WTC11 (cell line): ENCODE measurements at regions not wholly inside any gene's neighbourhood (a gene's known extent, or its start where the extent isn't known, plus 50 kb on each side); places are given as distances from the start of the nearest gene placed in this dataset.

Experiments used
- ATAC-seq: fragments of 200-7000 bp; cut with Tn5 transposase; 2 replicates; pipeline ENCODE4 v1.10.0; 2021; ENCODE audit warnings: mild to moderate bottlenecking, moderate library complexity
- CTCF ChIA-PET: fragments of 300-600 bp; sonication (Branson Sonifier 250); formaldehyde crosslinking; loops from one replicate; lab custom pipeline; 2021; ENCODE audit warnings: antibody characterized with exemption; lab: Charles Lee
- POLR2A ChIA-PET: fragments of 350-600 bp; sonication (Branson Sonifier 250); formaldehyde crosslinking; loops from one replicate; lab custom pipeline; 2021; ENCODE audit warnings: antibody characterized with exemption; lab: Charles Lee
- DNase-seq: peaks from one replicate; pipeline ENCODE4 v3.0.0; 2021; ENCODE audit warnings: low spot score
- H3K27ac Mint-ChIP-seq: 2 replicates; pipeline ENCODE4 v1.8.0; 2021; ENCODE audit warnings: mixed read lengths
- H3K27me3 Mint-ChIP-seq: 2 replicates; pipeline ENCODE4 v1.8.0; 2021; ENCODE audit warnings: low read depth, mild to moderate bottlenecking, moderate library complexity, mixed read lengths
- H3K36me3 Mint-ChIP-seq: 2 replicates; pipeline ENCODE4 v1.8.0; 2021; ENCODE audit warnings: mixed read lengths
- H3K4me1 Mint-ChIP-seq: 2 replicates; pipeline ENCODE4 v1.8.0; 2022; ENCODE audit warnings: mixed read lengths
- H3K4me3 Mint-ChIP-seq: 2 replicates; pipeline ENCODE4 v1.8.0; 2021; ENCODE audit warnings: mild to moderate bottlenecking, moderate library complexity, mixed read lengths
- H3K9me3 Mint-ChIP-seq: 2 replicates; pipeline ENCODE4 v1.8.0; 2021; ENCODE audit warnings: mixed read lengths
- ATF1 ChIP-seq: sonication (generic); formaldehyde crosslinking; IDR thresholded peaks from 2 replicates; pipeline ENCODE4 v1.8.1; 2023; ENCODE audit warnings: mild to moderate bottlenecking, moderate library complexity, missing genetic modification reagents
- FOXJ3 ChIP-seq: sonication (generic); formaldehyde crosslinking; IDR thresholded peaks from 2 replicates; pipeline ENCODE4 v1.9.0; 2021; ENCODE audit warnings: missing genetic modification reagents, mild to moderate bottlenecking, borderline replicate concordance
- NFYB ChIP-seq: sonication (generic); formaldehyde crosslinking; conservative IDR thresholded peaks from 2 replicates; pipeline ENCODE4 v1.8.0; 2022; ENCODE audit warnings: low read depth, missing genetic modification reagents
- SP1 ChIP-seq: sonication (generic); formaldehyde crosslinking; conservative IDR thresholded peaks from 2 replicates; pipeline ENCODE4 v1.8.1; 2022; ENCODE audit warnings: missing genetic modification reagents
- ZNF121 ChIP-seq: sonication (generic); formaldehyde crosslinking; IDR thresholded peaks from 2 replicates; pipeline ENCODE4 v1.8.0; 2023; ENCODE audit warnings: missing genetic modification reagents
- ZNF232 ChIP-seq: sonication (generic); formaldehyde crosslinking; IDR thresholded peaks from 2 replicates; pipeline ENCODE4 v1.8.0; 2022; ENCODE audit warnings: mild to moderate bottlenecking, missing genetic modification reagents
- ZNF317 ChIP-seq: sonication (generic); formaldehyde crosslinking; IDR thresholded peaks from 2 replicates; pipeline ENCODE4 v1.8.1; 2023; ENCODE audit warnings: low read depth, mild to moderate bottlenecking, moderate library complexity, missing genetic modification reagents, borderline replicate concordance
- ZNF416 ChIP-seq: fragments of 250-450 bp; sonication (Bioruptor Pico); IDR thresholded peaks from 2 replicates; pipeline ENCODE4 v1.9.0; 2021; ENCODE audit warnings: mild to moderate bottlenecking, inconsistent platforms
- ZNF671 ChIP-seq: fragments of 250-450 bp; sonication (Bioruptor Pico); IDR thresholded peaks from 2 replicates; pipeline ENCODE4 v1.8.0; 2021; ENCODE audit warnings: mild to moderate bottlenecking
- TF ChIP-seq, protein P1 (sequence below): fragments of 200-600 bp; IDR thresholded peaks from 2 replicates; pipeline ENCODE4 v1.8.0; 2022; ENCODE audit warnings: antibody characterized with exemption
- TF ChIP-seq, protein P2 (sequence below): sonication (generic); formaldehyde crosslinking; IDR thresholded peaks from 2 replicates; pipeline ENCODE4 v1.8.1; 2023; ENCODE audit warnings: mild to moderate bottlenecking, missing genetic modification reagents, moderate library complexity
- TF ChIP-seq, protein P3 (sequence below): sonication (generic); formaldehyde crosslinking; IDR thresholded peaks from 2 replicates; pipeline ENCODE4 v1.8.1; 2022; ENCODE audit warnings: missing genetic modification reagents, borderline replicate concordance
- TF ChIP-seq, protein P4 (sequence below): fragments of 250-450 bp; sonication (Bioruptor Pico); IDR thresholded peaks from 2 replicates; pipeline ENCODE4 v1.9.0; 2021; ENCODE audit warnings: mild to moderate bottlenecking, borderline replicate concordance
- TF ChIP-seq, protein P5 (sequence below): sonication (generic); formaldehyde crosslinking; IDR thresholded peaks from 2 replicates; pipeline ENCODE4 v1.8.1; 2022; ENCODE audit warnings: mild to moderate bottlenecking, missing genetic modification reagents, moderate library complexity, borderline replicate concordance
- TF ChIP-seq, protein P6 (sequence below): fragments of 250-450 bp; sonication (Bioruptor Pico); IDR thresholded peaks from 2 replicates; pipeline ENCODE4 v1.8.0; 2021; ENCODE audit warnings: mild to moderate bottlenecking
- TF ChIP-seq, protein P7 (sequence below): fragments of 250-450 bp; sonication (Bioruptor Pico); IDR thresholded peaks from 2 replicates; pipeline ENCODE4 v2.1.2; 2022; ENCODE audit warnings: mild to moderate bottlenecking, moderate library complexity
- TF ChIP-seq, protein P8 (sequence below): sonication (generic); formaldehyde crosslinking; IDR thresholded peaks from 2 replicates; pipeline ENCODE4 v1.8.0; 2023; ENCODE audit warnings: missing genetic modification reagents
- TF ChIP-seq, protein P9 (sequence below): fragments of 250-450 bp; sonication (Bioruptor Pico); IDR thresholded peaks from 2 replicates; pipeline ENCODE4 v1.9.0; 2021; ENCODE audit warnings: mild to moderate bottlenecking

DNA sequence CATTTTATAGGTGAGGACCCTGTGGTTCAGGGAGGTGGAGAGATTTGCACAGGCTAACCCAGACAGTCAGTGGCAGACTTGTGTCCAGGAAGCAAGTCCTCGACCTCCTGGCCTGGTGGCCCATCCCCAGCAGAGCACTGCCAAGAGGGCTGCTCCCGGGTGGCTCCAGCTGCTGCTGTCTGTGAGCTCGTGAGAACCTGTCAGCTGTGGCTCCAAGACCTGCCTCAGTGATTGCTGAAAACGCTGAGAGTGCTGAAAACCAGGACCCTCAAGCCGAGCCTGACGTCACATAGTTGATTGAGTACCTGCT, 74.2 kb downstream of the RTL9 start (continued):
- TF ChIP-seq, protein P1, sequence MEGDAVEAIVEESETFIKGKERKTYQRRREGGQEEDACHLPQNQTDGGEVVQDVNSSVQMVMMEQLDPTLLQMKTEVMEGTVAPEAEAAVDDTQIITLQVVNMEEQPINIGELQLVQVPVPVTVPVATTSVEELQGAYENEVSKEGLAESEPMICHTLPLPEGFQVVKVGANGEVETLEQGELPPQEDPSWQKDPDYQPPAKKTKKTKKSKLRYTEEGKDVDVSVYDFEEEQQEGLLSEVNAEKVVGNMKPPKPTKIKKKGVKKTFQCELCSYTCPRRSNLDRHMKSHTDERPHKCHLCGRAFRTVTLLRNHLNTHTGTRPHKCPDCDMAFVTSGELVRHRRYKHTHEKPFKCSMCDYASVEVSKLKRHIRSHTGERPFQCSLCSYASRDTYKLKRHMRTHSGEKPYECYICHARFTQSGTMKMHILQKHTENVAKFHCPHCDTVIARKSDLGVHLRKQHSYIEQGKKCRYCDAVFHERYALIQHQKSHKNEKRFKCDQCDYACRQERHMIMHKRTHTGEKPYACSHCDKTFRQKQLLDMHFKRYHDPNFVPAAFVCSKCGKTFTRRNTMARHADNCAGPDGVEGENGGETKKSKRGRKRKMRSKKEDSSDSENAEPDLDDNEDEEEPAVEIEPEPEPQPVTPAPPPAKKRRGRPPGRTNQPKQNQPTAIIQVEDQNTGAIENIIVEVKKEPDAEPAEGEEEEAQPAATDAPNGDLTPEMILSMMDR, result no peak

DNA sequence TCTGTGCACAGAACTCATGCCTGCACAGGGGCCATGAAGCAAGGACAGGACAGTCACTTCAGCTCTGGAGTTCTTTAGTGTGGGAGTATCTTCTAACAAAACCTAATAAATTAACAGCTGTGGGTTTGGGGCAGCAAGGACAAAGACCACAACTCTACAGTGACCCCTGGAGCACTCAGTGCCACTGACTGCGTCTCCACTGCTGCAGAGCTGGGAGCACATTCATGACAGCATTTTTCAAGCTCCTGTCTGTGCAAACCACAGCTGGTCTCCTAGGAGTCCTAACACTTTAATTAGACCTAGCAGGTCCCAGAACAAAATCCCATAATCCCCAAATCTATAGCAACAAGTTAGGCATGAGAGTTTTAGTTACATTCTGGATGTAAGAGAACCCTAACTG, 76.5 kb downstream of the RTL9 start:
- Mint-ChIP-seq H3K4me3 (no peak overlapping the region), H3K36me3 (no peaks in the 10 kb centered on the region), H3K27me3 (peaks cover 11% of the 10 kb centered on the region), H3K4me1 (peaks cover 20% of the 10 kb centered on the region), H3K27ac (no peak overlapping the region), H3K9me3 (no peaks in the 10 kb centered on the region)
- ChIA-PET POLR2A (no interaction called here), CTCF (interaction anchor here (2.7 kb wide), 1 partner anchor 17 kb away, joined by 8 read pairs; no protein-coding TSS in a partner anchor)
- ATAC-seq, result no peak
- TF ChIP-seq FOXJ3 (CRISPR knock-in tag), result no peak
- TF ChIP-seq, protein P2, sequence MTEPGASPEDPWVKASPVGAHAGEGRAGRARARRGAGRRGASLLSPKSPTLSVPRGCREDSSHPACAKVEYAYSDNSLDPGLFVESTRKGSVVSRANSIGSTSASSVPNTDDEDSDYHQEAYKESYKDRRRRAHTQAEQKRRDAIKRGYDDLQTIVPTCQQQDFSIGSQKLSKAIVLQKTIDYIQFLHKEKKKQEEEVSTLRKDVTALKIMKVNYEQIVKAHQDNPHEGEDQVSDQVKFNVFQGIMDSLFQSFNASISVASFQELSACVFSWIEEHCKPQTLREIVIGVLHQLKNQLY, result no peak
- TF ChIP-seq, protein P3, sequence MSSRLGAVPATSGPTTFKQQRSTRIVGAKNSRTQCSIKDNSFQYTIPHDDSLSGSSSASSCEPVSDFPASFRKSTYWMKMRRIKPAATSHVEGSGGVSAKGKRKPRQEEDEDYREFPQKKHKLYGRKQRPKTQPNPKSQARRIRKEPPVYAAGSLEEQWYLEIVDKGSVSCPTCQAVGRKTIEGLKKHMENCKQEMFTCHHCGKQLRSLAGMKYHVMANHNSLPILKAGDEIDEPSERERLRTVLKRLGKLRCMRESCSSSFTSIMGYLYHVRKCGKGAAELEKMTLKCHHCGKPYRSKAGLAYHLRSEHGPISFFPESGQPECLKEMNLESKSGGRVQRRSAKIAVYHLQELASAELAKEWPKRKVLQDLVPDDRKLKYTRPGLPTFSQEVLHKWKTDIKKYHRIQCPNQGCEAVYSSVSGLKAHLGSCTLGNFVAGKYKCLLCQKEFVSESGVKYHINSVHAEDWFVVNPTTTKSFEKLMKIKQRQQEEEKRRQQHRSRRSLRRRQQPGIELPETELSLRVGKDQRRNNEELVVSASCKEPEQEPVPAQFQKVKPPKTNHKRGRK, result no peak
- no peak for DNase-seq

DNA sequence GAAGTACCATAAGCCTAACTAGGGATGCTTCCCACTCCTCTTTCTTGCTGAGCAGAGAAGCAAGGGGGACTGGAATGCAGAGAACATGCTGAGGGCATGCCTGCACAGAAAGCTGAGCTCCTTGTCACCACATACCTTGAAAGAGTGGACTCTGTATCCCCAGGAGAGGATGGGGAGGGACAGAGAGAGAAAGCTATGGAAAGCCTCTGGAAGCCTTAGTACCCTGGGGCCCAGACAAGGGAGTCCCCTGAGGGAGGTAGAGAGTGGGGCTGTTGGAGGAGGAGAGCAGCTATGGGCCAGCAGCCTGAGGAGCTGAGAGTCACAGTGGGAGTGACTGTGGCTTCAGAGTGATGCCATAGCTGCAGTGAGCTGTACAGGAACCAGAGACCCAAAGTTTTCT, 77.9 kb downstream of the RTL9 start:
- H3K9me3 Mint-ChIP-seq, result no peaks in the 10 kb centered on the region
- no peak overlapping the region for H3K27ac Mint-ChIP-seq
- ATAC-seq (peak; percentile 56), DNase-seq (no peak)
- peaks cover 7% of the 10 kb centered on the region for H3K27me3 Mint-ChIP-seq
- no peak overlapping the region for H3K4me3 Mint-ChIP-seq
- ChIA-PET CTCF (interaction anchor here (0.6 to 2.7 kb wide), 4 partner anchors 12 to 268 kb away, joined by 3 to 8 read pairs (median 3); no protein-coding TSS in a partner anchor), POLR2A (no interaction called here)
- H3K4me1 Mint-ChIP-seq, result peaks cover 22% of the 10 kb centered on the region
- no peaks in the 10 kb centered on the region for H3K36me3 Mint-ChIP-seq
- TF ChIP-seq, protein P4, sequence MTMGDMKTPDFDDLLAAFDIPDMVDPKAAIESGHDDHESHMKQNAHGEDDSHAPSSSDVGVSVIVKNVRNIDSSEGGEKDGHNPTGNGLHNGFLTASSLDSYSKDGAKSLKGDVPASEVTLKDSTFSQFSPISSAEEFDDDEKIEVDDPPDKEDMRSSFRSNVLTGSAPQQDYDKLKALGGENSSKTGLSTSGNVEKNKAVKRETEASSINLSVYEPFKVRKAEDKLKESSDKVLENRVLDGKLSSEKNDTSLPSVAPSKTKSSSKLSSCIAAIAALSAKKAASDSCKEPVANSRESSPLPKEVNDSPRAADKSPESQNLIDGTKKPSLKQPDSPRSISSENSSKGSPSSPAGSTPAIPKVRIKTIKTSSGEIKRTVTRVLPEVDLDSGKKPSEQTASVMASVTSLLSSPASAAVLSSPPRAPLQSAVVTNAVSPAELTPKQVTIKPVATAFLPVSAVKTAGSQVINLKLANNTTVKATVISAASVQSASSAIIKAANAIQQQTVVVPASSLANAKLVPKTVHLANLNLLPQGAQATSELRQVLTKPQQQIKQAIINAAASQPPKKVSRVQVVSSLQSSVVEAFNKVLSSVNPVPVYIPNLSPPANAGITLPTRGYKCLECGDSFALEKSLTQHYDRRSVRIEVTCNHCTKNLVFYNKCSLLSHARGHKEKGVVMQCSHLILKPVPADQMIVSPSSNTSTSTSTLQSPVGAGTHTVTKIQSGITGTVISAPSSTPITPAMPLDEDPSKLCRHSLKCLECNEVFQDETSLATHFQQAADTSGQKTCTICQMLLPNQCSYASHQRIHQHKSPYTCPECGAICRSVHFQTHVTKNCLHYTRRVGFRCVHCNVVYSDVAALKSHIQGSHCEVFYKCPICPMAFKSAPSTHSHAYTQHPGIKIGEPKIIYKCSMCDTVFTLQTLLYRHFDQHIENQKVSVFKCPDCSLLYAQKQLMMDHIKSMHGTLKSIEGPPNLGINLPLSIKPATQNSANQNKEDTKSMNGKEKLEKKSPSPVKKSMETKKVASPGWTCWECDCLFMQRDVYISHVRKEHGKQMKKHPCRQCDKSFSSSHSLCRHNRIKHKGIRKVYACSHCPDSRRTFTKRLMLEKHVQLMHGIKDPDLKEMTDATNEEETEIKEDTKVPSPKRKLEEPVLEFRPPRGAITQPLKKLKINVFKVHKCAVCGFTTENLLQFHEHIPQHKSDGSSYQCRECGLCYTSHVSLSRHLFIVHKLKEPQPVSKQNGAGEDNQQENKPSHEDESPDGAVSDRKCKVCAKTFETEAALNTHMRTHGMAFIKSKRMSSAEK (CRISPR knock-in tag), result no peak
- TF ChIP-seq ZNF416 (CRISPR knock-in tag) (no peak), ATF1 (CRISPR knock-in tag) (no peak), ZNF121 (CRISPR knock-in tag) (no peak), ZNF232 (no peak), ZNF671 (CRISPR knock-in tag) (no peak), ZNF317 (CRISPR knock-in tag) (no peak), NFYB (no peak), SP1 (CRISPR knock-in tag) (no peak)
- TF ChIP-seq, protein P5, sequence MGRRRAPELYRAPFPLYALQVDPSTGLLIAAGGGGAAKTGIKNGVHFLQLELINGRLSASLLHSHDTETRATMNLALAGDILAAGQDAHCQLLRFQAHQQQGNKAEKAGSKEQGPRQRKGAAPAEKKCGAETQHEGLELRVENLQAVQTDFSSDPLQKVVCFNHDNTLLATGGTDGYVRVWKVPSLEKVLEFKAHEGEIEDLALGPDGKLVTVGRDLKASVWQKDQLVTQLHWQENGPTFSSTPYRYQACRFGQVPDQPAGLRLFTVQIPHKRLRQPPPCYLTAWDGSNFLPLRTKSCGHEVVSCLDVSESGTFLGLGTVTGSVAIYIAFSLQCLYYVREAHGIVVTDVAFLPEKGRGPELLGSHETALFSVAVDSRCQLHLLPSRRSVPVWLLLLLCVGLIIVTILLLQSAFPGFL (CRISPR knock-in tag), result no peak
- TF ChIP-seq, protein P6, sequence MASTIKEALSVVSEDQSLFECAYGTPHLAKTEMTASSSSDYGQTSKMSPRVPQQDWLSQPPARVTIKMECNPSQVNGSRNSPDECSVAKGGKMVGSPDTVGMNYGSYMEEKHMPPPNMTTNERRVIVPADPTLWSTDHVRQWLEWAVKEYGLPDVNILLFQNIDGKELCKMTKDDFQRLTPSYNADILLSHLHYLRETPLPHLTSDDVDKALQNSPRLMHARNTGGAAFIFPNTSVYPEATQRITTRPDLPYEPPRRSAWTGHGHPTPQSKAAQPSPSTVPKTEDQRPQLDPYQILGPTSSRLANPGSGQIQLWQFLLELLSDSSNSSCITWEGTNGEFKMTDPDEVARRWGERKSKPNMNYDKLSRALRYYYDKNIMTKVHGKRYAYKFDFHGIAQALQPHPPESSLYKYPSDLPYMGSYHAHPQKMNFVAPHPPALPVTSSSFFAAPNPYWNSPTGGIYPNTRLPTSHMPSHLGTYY (CRISPR knock-in tag), result no peak
- TF ChIP-seq, protein P7, sequence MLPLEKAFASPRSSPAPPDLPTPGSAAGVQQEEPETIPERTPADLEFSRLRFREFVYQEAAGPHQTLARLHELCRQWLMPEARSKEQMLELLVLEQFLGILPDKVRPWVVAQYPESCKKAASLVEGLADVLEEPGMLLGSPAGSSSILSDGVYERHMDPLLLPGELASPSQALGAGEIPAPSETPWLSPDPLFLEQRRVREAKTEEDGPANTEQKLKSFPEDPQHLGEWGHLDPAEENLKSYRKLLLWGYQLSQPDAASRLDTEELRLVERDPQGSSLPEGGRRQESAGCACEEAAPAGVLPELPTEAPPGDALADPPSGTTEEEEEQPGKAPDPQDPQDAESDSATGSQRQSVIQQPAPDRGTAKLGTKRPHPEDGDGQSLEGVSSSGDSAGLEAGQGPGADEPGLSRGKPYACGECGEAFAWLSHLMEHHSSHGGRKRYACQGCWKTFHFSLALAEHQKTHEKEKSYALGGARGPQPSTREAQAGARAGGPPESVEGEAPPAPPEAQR (CRISPR knock-in tag), result no peak
- TF ChIP-seq, protein P8, sequence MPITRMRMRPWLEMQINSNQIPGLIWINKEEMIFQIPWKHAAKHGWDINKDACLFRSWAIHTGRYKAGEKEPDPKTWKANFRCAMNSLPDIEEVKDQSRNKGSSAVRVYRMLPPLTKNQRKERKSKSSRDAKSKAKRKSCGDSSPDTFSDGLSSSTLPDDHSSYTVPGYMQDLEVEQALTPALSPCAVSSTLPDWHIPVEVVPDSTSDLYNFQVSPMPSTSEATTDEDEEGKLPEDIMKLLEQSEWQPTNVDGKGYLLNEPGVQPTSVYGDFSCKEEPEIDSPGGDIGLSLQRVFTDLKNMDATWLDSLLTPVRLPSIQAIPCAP (CRISPR knock-in tag), result no peak
- TF ChIP-seq, protein P9, sequence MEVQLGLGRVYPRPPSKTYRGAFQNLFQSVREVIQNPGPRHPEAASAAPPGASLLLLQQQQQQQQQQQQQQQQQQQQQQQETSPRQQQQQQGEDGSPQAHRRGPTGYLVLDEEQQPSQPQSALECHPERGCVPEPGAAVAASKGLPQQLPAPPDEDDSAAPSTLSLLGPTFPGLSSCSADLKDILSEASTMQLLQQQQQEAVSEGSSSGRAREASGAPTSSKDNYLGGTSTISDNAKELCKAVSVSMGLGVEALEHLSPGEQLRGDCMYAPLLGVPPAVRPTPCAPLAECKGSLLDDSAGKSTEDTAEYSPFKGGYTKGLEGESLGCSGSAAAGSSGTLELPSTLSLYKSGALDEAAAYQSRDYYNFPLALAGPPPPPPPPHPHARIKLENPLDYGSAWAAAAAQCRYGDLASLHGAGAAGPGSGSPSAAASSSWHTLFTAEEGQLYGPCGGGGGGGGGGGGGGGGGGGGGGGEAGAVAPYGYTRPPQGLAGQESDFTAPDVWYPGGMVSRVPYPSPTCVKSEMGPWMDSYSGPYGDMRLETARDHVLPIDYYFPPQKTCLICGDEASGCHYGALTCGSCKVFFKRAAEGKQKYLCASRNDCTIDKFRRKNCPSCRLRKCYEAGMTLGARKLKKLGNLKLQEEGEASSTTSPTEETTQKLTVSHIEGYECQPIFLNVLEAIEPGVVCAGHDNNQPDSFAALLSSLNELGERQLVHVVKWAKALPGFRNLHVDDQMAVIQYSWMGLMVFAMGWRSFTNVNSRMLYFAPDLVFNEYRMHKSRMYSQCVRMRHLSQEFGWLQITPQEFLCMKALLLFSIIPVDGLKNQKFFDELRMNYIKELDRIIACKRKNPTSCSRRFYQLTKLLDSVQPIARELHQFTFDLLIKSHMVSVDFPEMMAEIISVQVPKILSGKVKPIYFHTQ, result no peak
